Right lobe of liver (tissue), 6 donors: ENCODE measurements at regions not wholly inside any gene's neighbourhood (a gene's known extent, or its start where the extent isn't known, plus 50 kb on each side); places are given as distances from the start of the nearest gene placed in this dataset.

Experiments
- ATAC-seq, 4 donors: fragments of 200-7000 bp; cut with Tn5 transposase; one replicate each; pipeline ENCODE4 v1.9.1; 2020; ENCODE audit warnings: mild to moderate bottlenecking in 4 of 4, moderate library complexity in 4 of 4
- DNase-seq, 3 donors: peaks; one replicate each; pipeline ENCODE4 v3.0.0-alpha.2; 2020
- H3K27ac ChIP-seq, 3 donors: fragments of 200-600 bp; one replicate each; pipeline ENCODE4 v1.8.0; 2022
- H3K27me3 ChIP-seq, 2 donors: fragments of 200-600 bp; one replicate each; pipeline ENCODE4 v1.8.0; 2022
- H3K36me3 ChIP-seq, 4 donors: fragments of 200-600 bp; sonication (generic) in 1 of 4; one replicate each; pipeline versions ENCODE4 v1.5.1 to v1.8.0; 2017 to 2022; ENCODE audit warnings: control low read depth in 1 of 4
- H3K4me1 ChIP-seq, 4 donors: fragments of 200-600 bp; sonication (generic) in 1 of 4; one replicate each; pipeline versions ENCODE4 v1.5.1 to v1.8.0; 2017 to 2022; ENCODE audit warnings: control low read depth in 1 of 4
- H3K4me3 ChIP-seq, 3 donors: fragments of 200-600 bp; one replicate each; pipeline ENCODE4 v1.8.0; 2022
- H3K9me3 ChIP-seq, 4 donors: fragments of 200-600 bp; sonication (generic) in 1 of 4; one replicate each; pipeline versions ENCODE4 v1.5.1 to v1.8.0; 2017 to 2022; ENCODE audit warnings: control low read depth in 1 of 4
- CTCF ChIP-seq, 4 donors: fragments of 200-600 bp in 3 of 4; fragments of 450-650 bp in 1 of 4; IDR thresholded peaks; one replicate each; pipeline versions ENCODE4 v1.5.1 to v1.8.0; 2016 to 2022; ENCODE audit warnings: antibody characterized with exemption in 4 of 4, mild to moderate bottlenecking in 2 of 4
- POLR2A ChIP-seq: fragments of 450-650 bp; IDR thresholded peaks from one replicate; pipeline ENCODE4 v1.6.1; 2017; ENCODE audit warnings: antibody characterized with exemption, mild to moderate bottlenecking
- WGBS: methylation state at CpG from one replicate; pipeline ENCODE4 v1.1.6; 2018; ENCODE audit warnings: low coverage, low lambda C conversion rate; ENCODE audit not compliant: insufficient coverage; ENCODE audit errors: missing lambda C conversion rate; 5-methylcytosine and 5-hydroxymethylcytosine counted together
- intact Hi-C, 2 donors: fragments of 100-400 bp; cut with DNase I; formaldehyde crosslinking; loops; one replicate each; pipeline versions ENCODE4 v1.11.2 to v1.14.1; 2022
- donor health status: DM: no; HTN: yes; CAD: no.
- donor health status: DM: no; HTN: no; CAD: no.
- donor health status: DM: no; HTN: no; CAD: no.
- donor health status: DM: no; HTN: yes; CAD: no.
- donor health status: DM: no; HTN: yes; CAD: no.

GRCh38 chr9:118991366-118992285 is 377.6 kb downstream of the BRINP1 start:
- TF ChIP-seq CTCF (IDR thresholded peaks at IDR 0.05) = no peak
- TF ChIP-seq POLR2A = no peak
- DNase-seq (no peak), ATAC-seq (no peak)
- H3K4me3 ChIP-seq = no peak overlapping the region
- H3K9me3 ChIP-seq = no peaks in the 10 kb centered on the region
- H3K27me3 ChIP-seq = no peaks in the 10 kb centered on the region
- H3K27ac ChIP-seq = no peak overlapping the region
- WGBS = 49% methylated on average over 3 of the region's 3 CpGs
- no peaks in the 10 kb centered on the region for H3K36me3 ChIP-seq
- intact Hi-C loops = no loop called here
- peaks cover 0 to 3% (median 0%) of the 10 kb centered on the region in 4 donors for H3K4me1 ChIP-seq

- no peak overlapping the region for H3K4me3 ChIP-seq
- peak overlapping the region in 1 of 3 donors; percentile 18 for H3K27ac ChIP-seq
- peak; percentile 80 to 95 (median 90) for ATAC-seq
- TF ChIP-seq CTCF (IDR thresholded peaks at IDR 0.05) (no peak), POLR2A (no peak)
- no peaks in the 10 kb centered on the region for H3K9me3 ChIP-seq
- peak; percentile 44 to 67 (median 59) for DNase-seq
- intact Hi-C loops = no loop called here
- no peaks in the 10 kb centered on the region for H3K27me3 ChIP-seq
- WGBS = 40% methylated on average over 15 of the region's 15 CpGs
- peaks cover 0 to 3% (median 0%) of the 10 kb centered on the region in 4 donors for H3K4me1 ChIP-seq
- no peaks in the 10 kb centered on the region for H3K36me3 ChIP-seq
Measured at GRCh38 chr9:118992813-118993794, 376.1 kb downstream of the BRINP1 start.

GRCh38 chr9:118993965-118994364 is 375.3 kb downstream of the BRINP1 start:
- intact Hi-C loops = no loop called here
- DNase-seq = no peak
- Histone ChIP-seq H3K4me1 (peaks cover 0 to 3% (median 0%) of the 10 kb centered on the region in 4 donors), H3K27ac (peak overlapping the region in 1 of 3 donors; percentile 18), H3K9me3 (no peaks in the 10 kb centered on the region), H3K4me3 (no peak overlapping the region), H3K27me3 (no peaks in the 10 kb centered on the region), H3K36me3 (no peaks in the 10 kb centered on the region)
- ATAC-seq = peak in 1 of 4 donors; percentile 13
- TF ChIP-seq CTCF (IDR thresholded peaks at IDR 0.05) (no peak), POLR2A (no peak)
- WGBS = 25% methylated on average over 4 of the region's 4 CpGs

- Histone ChIP-seq H3K27ac (no peak overlapping the region), H3K4me3 (no peak overlapping the region), H3K4me1 (peaks cover 0 to 5% (median 0%) of the 10 kb centered on the region in 4 donors), H3K27me3 (no peaks in the 10 kb centered on the region), H3K36me3 (no peaks in the 10 kb centered on the region), H3K9me3 (no peaks in the 10 kb centered on the region)
- intact Hi-C loops = no loop called here
- TF ChIP-seq POLR2A = no peak
- TF ChIP-seq CTCF (IDR thresholded peaks at IDR 0.05) = no peak
- no peak for ATAC-seq
- 84% methylated on average over 5 of the region's 5 CpGs for WGBS
- no peak for DNase-seq
Measured at GRCh38 chr9:119002491-119002890, 366.7 kb downstream of the BRINP1 start.
